Retina (tissue), 1 donor: ENCODE measurements at regions not wholly inside any gene's neighbourhood (a gene's known extent, or its start where the extent isn't known, plus 50 kb on each side); places are given as distances from the start of the nearest gene placed in this dataset.
"Not testable (repeated sequence)": the region's sequence is repeated elsewhere in the genome, so short reads cannot be mapped to it uniquely, and the experiment has no call there.

ENCODE experiments used
- DNase-seq: peaks from one replicate; pipeline ENCODE4 v3.0.0-alpha.2; 2016

GRCh38 chr13:110044551-110045111 lies 258.2 kb upstream of the IRS2 start:
- no peak for DNase-seq

- no peak for DNase-seq
These were observed 256.0 kb upstream of the IRS2 start for GRCh38 chr13:110042253-110042950.

GRCh38 chr13:110041638-110042037 lies 255.3 kb upstream of the IRS2 start:
- not testable (repeated sequence) for DNase-seq

GRCh38 chr13:110037925-110038573 lies 251.7 kb upstream of the IRS2 start:
- DNase-seq, result no peak

- no peak for DNase-seq
These were observed 249.7 kb upstream of the IRS2 start for GRCh38 chr13:110036060-110036459.

GRCh38 chr13:110034031-110034549 lies 247.7 kb upstream of the IRS2 start:
- DNase-seq, result no peak

GRCh38 chr13:110032969-110033368 lies 246.6 kb upstream of the IRS2 start:
- DNase-seq, result no peak

GRCh38 chr13:110030394-110030928 lies 244.1 kb upstream of the IRS2 start:
- DNase-seq, result no peak

GRCh38 chr13:110028838-110029621 lies 242.6 kb upstream of the IRS2 start:
- no peak for DNase-seq

GRCh38 chr13:110028311-110028710 lies 241.9 kb upstream of the IRS2 start:
- no peak for DNase-seq

GRCh38 chr13:110027470-110028240 lies 241.3 kb upstream of the IRS2 start:
- no peak for DNase-seq

- no peak for DNase-seq
These were observed 238.2 kb upstream of the IRS2 start for GRCh38 chr13:110024645-110024980.

GRCh38 chr13:110023729-110024644 lies 237.6 kb upstream of the IRS2 start:
- peak; percentile 61 for DNase-seq

GRCh38 chr13:110018009-110018408 lies 231.6 kb upstream of the IRS2 start:
- no peak for DNase-seq

- DNase-seq, result no peak
These were observed 231.0 kb upstream of the IRS2 start for GRCh38 chr13:110017379-110017778.

GRCh38 chr13:110015253-110015652 lies 228.9 kb upstream of the IRS2 start:
- DNase-seq, result no peak

GRCh38 chr13:110014719-110015118 lies 228.3 kb upstream of the IRS2 start:
- no peak for DNase-seq

- DNase-seq, result no peak
These were observed 225.8 kb upstream of the IRS2 start for GRCh38 chr13:110012102-110012739.

GRCh38 chr13:110010404-110011138 lies 224.2 kb upstream of the IRS2 start:
- DNase-seq, result no peak

- no peak for DNase-seq
These were observed 222.4 kb upstream of the IRS2 start for GRCh38 chr13:110008816-110009215.
